H1 (cell line): ENCODE measurements at regions not wholly inside any gene's neighbourhood (a gene's known extent, or its start where the extent isn't known, plus 50 kb on each side); places are given as distances from the start of the nearest gene placed in this dataset.

Experiments used
- CTCF ChIA-PET: fragments of 300-600 bp; sonication (Branson Sonifier 250); formaldehyde crosslinking; loops from one replicate; lab custom pipeline; 2021; ENCODE audit not compliant: partially characterized antibody; lab: Charles Lee
- POLR2A ChIA-PET: fragments of 300-600 bp; sonication (Branson Sonifier 250); formaldehyde crosslinking; loops from one replicate; lab custom pipeline; 2021; ENCODE audit warnings: inconsistent platforms; ENCODE audit not compliant: partially characterized antibody; lab: Charles Lee
- DNase-seq, 2 experiments: peaks; one replicate each; pipeline versions ENCODE4 v3.0.0 to v3.0.0-alpha.2; 2010 to 2022; ENCODE audit warnings: low spot score in 2 of 2, low read depth in 1 of 2, mixed read lengths in 1 of 2
- FAIRE-seq: peaks from 2 replicates; lab custom pipeline; 2011; peaks lifted over from hg19 to GRCh38; lab: Jason Lieb, UNC
- H2AFZ ChIP-seq: 2 replicates; pipeline ENCODE4 v1.8.1; 2012; ENCODE audit warnings: low read length, inconsistent platforms
- H2AK5ac ChIP-seq: 2 replicates; pipeline ENCODE4 v1.6.1; 2013; ENCODE audit warnings: low read depth, low read length
- H2BK120ac ChIP-seq: replicated peaks from 2 replicates; pipeline ENCODE3; 2013; ENCODE audit warnings: low read depth, low read length, inconsistent platforms
- H2BK12ac ChIP-seq: 2 replicates; pipeline ENCODE4 v1.6.1; 2013; ENCODE audit warnings: low read depth, low read length
- H2BK15ac ChIP-seq: 2 replicates; pipeline ENCODE4 v1.6.1; 2013; ENCODE audit warnings: low read length
- H2BK20ac ChIP-seq: 2 replicates; pipeline ENCODE4 v1.6.1; 2013; ENCODE audit warnings: low read length
- H2BK5ac ChIP-seq: 2 replicates; pipeline ENCODE4 v1.6.1; 2013; ENCODE audit warnings: low read depth, low read length
- H3K14ac ChIP-seq: 2 replicates; pipeline ENCODE4 v1.6.1; 2013; ENCODE audit warnings: inconsistent platforms; ENCODE audit not compliant: insufficient read length
- H3K18ac ChIP-seq: 2 replicates; pipeline ENCODE4 v1.6.1; 2013; ENCODE audit warnings: low read length; ENCODE audit errors: extremely low read depth
- H3K23ac ChIP-seq: 2 replicates; pipeline ENCODE4 v1.6.1; 2013; ENCODE audit warnings: inconsistent platforms; ENCODE audit not compliant: insufficient read length
- H3K23me2 ChIP-seq: 2 replicates; pipeline ENCODE4 v1.6.1; 2013; ENCODE audit warnings: low read depth, low read length
- H3K27ac ChIP-seq: 2 replicates; pipeline ENCODE4 v1.6.1; 2011; ENCODE audit warnings: low read depth, low read length, inconsistent platforms
- H3K27me3 ChIP-seq, 4 experiments: replicated peaks in 1 of 4; 1 replicate in 1 of 4; 2 replicates in 3 of 4; pipeline versions ENCODE4 v1.6.1 to v1.8.1; 2011 to 2013; ENCODE audit warnings: low read length in 3 of 4, mild to moderate bottlenecking in 3 of 4, inconsistent platforms in 2 of 4, mixed read lengths in 2 of 4, moderate library complexity in 1 of 4; ENCODE audit not compliant: control insufficient read depth in 3 of 4, insufficient read depth in 3 of 4; ENCODE audit errors: extremely low read depth in 1 of 4
- H3K36me3 ChIP-seq, 4 experiments: 2 replicates each; pipeline versions ENCODE4 v1.6.1 to v1.8.1; 2011 to 2013; ENCODE audit warnings: mild to moderate bottlenecking in 4 of 4, low read length in 3 of 4, moderate library complexity in 2 of 4, control low read depth in 1 of 4, inconsistent platforms in 1 of 4; ENCODE audit not compliant: insufficient read depth in 4 of 4, control insufficient read depth in 2 of 4
- H3K4ac ChIP-seq: replicated peaks from 2 replicates; pipeline ENCODE3; 2013; ENCODE audit warnings: low read length, low read depth, mixed read lengths, inconsistent platforms; ENCODE audit not compliant: insufficient read length
- H3K4me1 ChIP-seq, 4 experiments: replicated peaks in 1 of 4; 1 replicate in 1 of 4; 2 replicates in 3 of 4; pipeline versions ENCODE4 v1.6.1 to v1.8.1; 2011 to 2013; ENCODE audit warnings: low read length in 3 of 4, inconsistent platforms in 2 of 4, mixed read lengths in 1 of 4; ENCODE audit not compliant: insufficient read depth in 4 of 4, control insufficient read depth in 3 of 4
- H3K4me2 ChIP-seq, 2 experiments: 2 replicates each; pipeline versions ENCODE4 v1.6.1 to v1.8.1; 2011 to 2013; ENCODE audit warnings: low read depth in 2 of 2, low read length in 2 of 2, control low read depth in 1 of 2, inconsistent platforms in 1 of 2, mild to moderate bottlenecking in 1 of 2; ENCODE audit not compliant: insufficient read depth in 1 of 2
- H3K4me3 ChIP-seq, 4 experiments: fragments of 200-600, 300-600 bp in 1 of 4; sonication (generic), shearing (Covaris generic), sonication (Bioruptor Twin) in 1 of 4; 2 replicates each; pipeline versions ENCODE4 v1.5.1 to v1.8.1; 2011 to 2016; ENCODE audit warnings: low read length in 4 of 4, low read depth in 3 of 4, control low read depth in 2 of 4, inconsistent platforms in 2 of 4, mild to moderate bottlenecking in 2 of 4, mixed read lengths in 1 of 4, moderate library complexity in 1 of 4; ENCODE audit not compliant: insufficient read depth in 2 of 4; ENCODE audit errors: extremely low read depth in 1 of 4
- H3K56ac ChIP-seq: replicated peaks from 2 replicates; pipeline ENCODE3; 2013; ENCODE audit warnings: low read depth, mild to moderate bottlenecking, mixed read lengths, low read length, inconsistent platforms; ENCODE audit not compliant: insufficient read length
- H3K79me1 ChIP-seq: 2 replicates; pipeline ENCODE4 v1.6.1; 2013; ENCODE audit warnings: low read depth, low read length, control low read depth
- H3K79me2 ChIP-seq, 2 experiments: 2 replicates each; pipeline versions ENCODE4 v1.6.1 to v1.8.1; 2012 to 2013; ENCODE audit warnings: low read length in 2 of 2, mild to moderate bottlenecking in 2 of 2, inconsistent platforms in 1 of 2; ENCODE audit not compliant: insufficient read depth in 2 of 2, control insufficient read depth in 1 of 2
- H3K9ac ChIP-seq, 4 experiments: replicated peaks in 1 of 4; 1 replicate in 1 of 4; 2 replicates in 3 of 4; pipeline versions ENCODE4 v1.6.1 to v1.8.1; 2011 to 2013; ENCODE audit warnings: low read depth in 3 of 4, low read length in 3 of 4, control low read depth in 2 of 4, mild to moderate bottlenecking in 2 of 4, moderate library complexity in 2 of 4, inconsistent platforms in 1 of 4; ENCODE audit errors: extremely low read depth in 1 of 4
- H3K9me3 ChIP-seq, 2 experiments: 2 replicates each; pipeline versions ENCODE4 v1.6.1 to v1.8.1; 2012 to 2013; ENCODE audit warnings: mild to moderate bottlenecking in 2 of 2, moderate library complexity in 2 of 2, control low read depth in 1 of 2, inconsistent platforms in 1 of 2, low read depth in 1 of 2, low read length in 1 of 2, mixed read lengths in 1 of 2; ENCODE audit not compliant: insufficient read depth in 2 of 2
- H4K20me1 ChIP-seq, 2 experiments: replicated peaks in 1 of 2; 2 replicates each; pipeline versions ENCODE3 to v1.8.1; 2011 to 2013; ENCODE audit warnings: inconsistent platforms in 2 of 2, low read length in 2 of 2, mild to moderate bottlenecking in 1 of 2; ENCODE audit not compliant: insufficient read depth in 2 of 2, control insufficient read depth in 1 of 2
- H4K5ac ChIP-seq: 2 replicates; pipeline ENCODE4 v1.6.1; 2013; ENCODE audit warnings: low read length, low read depth, mixed read lengths, inconsistent platforms; ENCODE audit not compliant: insufficient read length
- H4K8ac ChIP-seq: 2 replicates; pipeline ENCODE4 v1.8.0; 2013; ENCODE audit warnings: mild to moderate bottlenecking, moderate library complexity, low read length, inconsistent platforms; ENCODE audit not compliant: insufficient read depth; ENCODE audit errors: extremely low read depth
- H4K91ac ChIP-seq: replicated peaks from 2 replicates; pipeline ENCODE3; 2013; ENCODE audit warnings: low read length, mixed read lengths, inconsistent platforms; ENCODE audit not compliant: insufficient read length
- ASH2L ChIP-seq: fragments of 200-600, 300-600 bp; sonication (generic); IDR thresholded peaks from one replicate; pipeline ENCODE4 v1.7.1; 2017; ENCODE audit warnings: low read length
- CTBP2 ChIP-seq: IDR thresholded peaks from 2 replicates; pipeline ENCODE4 v1.7.0; 2011; ENCODE audit warnings: borderline replicate concordance, mild to moderate bottlenecking, moderate library complexity, mixed read lengths, low read length; ENCODE audit not compliant: insufficient read depth, insufficient read length
- EGR1 ChIP-seq: IDR thresholded peaks from 2 replicates; pipeline ENCODE4 v1.6.1; 2011; ENCODE audit warnings: low read depth, low read length, borderline replicate concordance
- EP300 ChIP-seq, 2 experiments: IDR thresholded peaks; 1 replicate in 1 of 2; 2 replicates in 1 of 2; pipeline ENCODE4 v1.6.1; 2011 to 2012; ENCODE audit warnings: low read depth in 2 of 2, low read length in 2 of 2, mild to moderate bottlenecking in 2 of 2, borderline replicate concordance in 1 of 2, inconsistent platforms in 1 of 2, moderate library complexity in 1 of 2
- EZH2 ChIP-seq: fragments of 200-600 bp; sonication (generic); IDR thresholded peaks from 2 replicates; pipeline ENCODE4 v1.7.1; 2012; ENCODE audit warnings: low read depth, mild to moderate bottlenecking, moderate library complexity, low read length, inconsistent platforms; ENCODE audit not compliant: severe bottlenecking
- HDAC2 ChIP-seq, 2 experiments: fragments of 300-600 bp in 1 of 2; sonication (generic) in 1 of 2; IDR thresholded peaks; 2 replicates each; pipeline ENCODE4 v1.6.1; 2011 to 2012; ENCODE audit warnings: low read depth in 2 of 2, low read length in 2 of 2, mild to moderate bottlenecking in 2 of 2, moderate library complexity in 2 of 2, borderline replicate concordance in 1 of 2, inconsistent platforms in 1 of 2
- JUN ChIP-seq: IDR thresholded peaks from 2 replicates; pipeline ENCODE4 v1.6.1; 2011; ENCODE audit warnings: low read depth, mild to moderate bottlenecking, improper control_type of control experiment, low read length
- PHF8 ChIP-seq: fragments of 200-600 bp; sonication (generic); conservative IDR thresholded peaks from 2 replicates; pipeline ENCODE4 v1.7.1; 2012; ENCODE audit warnings: low read depth, mild to moderate bottlenecking, inconsistent platforms, low read length, moderate library complexity
- RFX5 ChIP-seq: IDR thresholded peaks from 2 replicates; pipeline ENCODE4 v1.6.1; 2011; ENCODE audit warnings: low read depth, low read length, improper control_type of control experiment, borderline replicate concordance
- RNF2 ChIP-seq: fragments of 200-900, 300-1000 bp; sonication (generic); IDR thresholded peaks from 2 replicates; pipeline ENCODE4 v1.7.1; 2016; ENCODE audit warnings: borderline replicate concordance, low read depth, mild to moderate bottlenecking, antibody characterized with exemption, low read length; ENCODE audit not compliant: poor library complexity, severe bottlenecking; ENCODE audit errors: missing control alignments
- SIX5 ChIP-seq: IDR thresholded peaks from 2 replicates; pipeline ENCODE4 v1.6.1; 2011; ENCODE audit warnings: mild to moderate bottlenecking, low read depth, low read length
- SP2 ChIP-seq: IDR thresholded peaks from 2 replicates; pipeline ENCODE4 v1.6.1; 2012; ENCODE audit warnings: mild to moderate bottlenecking, low read length, inconsistent platforms
- SRF ChIP-seq: IDR thresholded peaks from 2 replicates; pipeline ENCODE4 v1.6.1; 2011; ENCODE audit warnings: mild to moderate bottlenecking, low read depth, low read length, moderate library complexity
- TAF7 ChIP-seq: optimal IDR thresholded peaks from 2 replicates; pipeline ENCODE3; 2011; ENCODE audit warnings: low read depth, mild to moderate bottlenecking, inconsistent platforms, low read length, moderate library complexity, borderline replicate concordance
- WGBS, 2 experiments: shearing (Covaris generic) in 1 of 2; methylation state at CpG; one replicate each; pipeline versions ENCODE4 v1.1.6 to v1.1.7; 2013 to 2015; ENCODE audit warnings: low lambda C conversion rate in 2 of 2, mixed read lengths in 2 of 2, inconsistent platforms in 1 of 2, low coverage in 1 of 2, missing lambda C conversion rate in 1 of 2; ENCODE audit not compliant: insufficient replicate concordance in 2 of 2, insufficient coverage in 1 of 2, insufficient read length in 1 of 2; ENCODE audit errors: extremely low coverage in 1 of 2, missing lambda C conversion rate in 1 of 2; 5-methylcytosine and 5-hydroxymethylcytosine counted together

DNA sequence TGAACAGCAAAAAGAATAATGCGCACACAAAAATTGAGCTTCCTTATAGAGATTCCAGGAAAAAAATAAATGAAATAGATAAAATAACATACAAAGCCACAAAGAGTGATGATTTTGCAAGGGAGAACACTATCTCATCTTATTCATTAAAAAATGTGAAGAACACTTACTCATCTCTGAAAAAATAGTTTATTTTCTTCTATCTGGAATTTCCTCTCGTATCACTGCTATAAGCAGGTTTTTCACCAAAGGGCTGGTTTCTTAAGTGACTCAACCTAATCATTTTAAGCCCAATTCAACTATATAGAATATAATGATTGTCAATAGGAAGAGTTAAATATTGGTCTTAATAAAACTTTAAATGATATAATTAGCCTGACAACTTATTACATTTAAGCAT lies 504.9 kb downstream of the NR2F1-AS1 start:
- Histone ChIP-seq H2AFZ (no peak overlapping the region), H4K8ac (no peak overlapping the region), H2AK5ac (no peak overlapping the region), H2BK120ac (no peak overlapping the region), H3K4me3 (no peak overlapping the region), H4K5ac (no peak overlapping the region), H3K9me3 (no peaks in the 10 kb centered on the region), H2BK20ac (no peak overlapping the region), H4K91ac (no peak overlapping the region), H2BK12ac (no peak overlapping the region), H3K27ac (no peak overlapping the region), H3K4ac (no peak overlapping the region), H2BK5ac (no peak overlapping the region), H3K4me1 (no peaks in the 10 kb centered on the region), H3K36me3 (no peaks in the 10 kb centered on the region), H3K18ac (no peak overlapping the region), H3K23ac (no peak overlapping the region), H3K79me2 (no peaks in the 10 kb centered on the region), H3K4me2 (no peak overlapping the region), H2BK15ac (no peak overlapping the region), H3K14ac (no peak overlapping the region), H3K79me1 (no peaks in the 10 kb centered on the region), H3K56ac (no peak overlapping the region), H4K20me1 (no peaks in the 10 kb centered on the region), H3K27me3 (no peaks in the 10 kb centered on the region), H3K23me2 (no peaks in the 10 kb centered on the region), H3K9ac (no peak overlapping the region)
- POLR2A ChIA-PET = no interaction called here
- 93% methylated on average over 2 of the region's 2 CpGs; no CpG with 5 or more reads in 1 of the 2 experiments for whole genome bisulfite sequencing, 2 experiments
- FAIRE-seq (no peak), DNase-seq (no peak)
- CTCF ChIA-PET = interaction anchor here (0.6 kb wide), 1 partner anchor 429 kb away, joined by 3 read pairs; no protein-coding TSS in a partner anchor
- TF ChIP-seq SIX5 = no peak
- TF ChIP-seq CTBP2 = no peak
- no peak for TF ChIP-seq HDAC2 (IDR thresholded peaks at IDR 0.05; ENCODE audit: borderline replicate concordance in 1 of 2, low read depth in 2 of 2, low read length in 2 of 2)
- no peak for TF ChIP-seq EZH2
- no peak for TF ChIP-seq PHF8
- no peak for TF ChIP-seq JUN
- TF ChIP-seq SRF = no peak
- no peak for TF ChIP-seq RFX5
- no peak for TF ChIP-seq EGR1
- TF ChIP-seq TAF7 = no peak
- TF ChIP-seq RNF2 = no peak
- TF ChIP-seq ASH2L = no peak
- no peak for TF ChIP-seq SP2
- no peak for TF ChIP-seq EP300 (IDR thresholded peaks at IDR 0.05; ENCODE audit: borderline replicate concordance in 1 of 2, low read depth in 2 of 2, low read length in 2 of 2)
